NCI-H526 (cell line): ENCODE measurements at regions not wholly inside any gene's neighbourhood (a gene's known extent, or its start where the extent isn't known, plus 50 kb on each side); places are given as distances from the start of the nearest gene placed in this dataset.
A peak's percentile ranks its signal among the peaks of the same experiment; 100 is the strongest.
"Not testable (repeated sequence)": the region's sequence is repeated elsewhere in the genome, so short reads cannot be mapped to it uniquely, and the experiment has no call there.

ENCODE experiments used
- DNase-seq, 2 experiments: peaks; one replicate each; lab custom pipeline; 2025; lab: John Stamatoyannopoulos, UW

DNA sequence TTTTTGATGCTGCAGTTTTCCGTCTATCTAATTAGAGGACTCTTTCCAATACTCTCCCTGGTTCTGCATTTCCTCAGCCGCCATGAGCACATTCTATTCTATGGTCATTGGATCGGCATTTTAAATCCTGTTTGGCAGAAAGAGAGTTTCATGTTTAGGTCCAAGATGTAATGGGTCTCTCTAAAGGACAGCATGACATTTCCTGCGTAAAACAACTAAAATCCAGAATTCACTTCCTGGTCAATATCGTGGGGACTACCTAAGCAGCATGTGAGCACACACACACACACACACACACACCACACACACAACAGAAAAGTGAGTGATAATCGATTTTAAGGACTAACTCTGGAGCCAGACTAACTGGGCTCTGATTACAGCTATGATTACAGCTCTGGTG, 757.1 kb upstream of the TPTE start:
- not testable (repeated sequence) for DNase-seq

DNA sequence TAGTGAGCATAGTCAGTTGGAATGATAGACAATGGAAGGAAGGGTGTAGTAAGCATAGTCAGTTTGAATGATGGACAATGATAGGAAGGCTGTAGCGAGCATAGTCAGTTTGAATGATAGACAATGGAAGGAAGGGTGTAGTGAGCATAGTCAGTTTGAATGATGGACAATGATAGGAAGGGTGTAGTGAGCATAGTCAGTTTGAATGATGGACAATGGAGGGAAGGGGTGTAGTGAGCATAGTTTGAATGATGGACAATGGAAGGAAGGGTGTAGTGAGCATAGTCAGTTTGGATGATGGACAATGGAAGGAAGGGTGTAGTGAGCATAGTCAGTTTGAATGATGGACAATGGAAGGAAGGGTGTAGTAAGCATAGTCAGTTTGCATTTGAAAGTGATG, 755.8 kb upstream of the TPTE start:
- not testable (repeated sequence) for DNase-seq

DNA sequence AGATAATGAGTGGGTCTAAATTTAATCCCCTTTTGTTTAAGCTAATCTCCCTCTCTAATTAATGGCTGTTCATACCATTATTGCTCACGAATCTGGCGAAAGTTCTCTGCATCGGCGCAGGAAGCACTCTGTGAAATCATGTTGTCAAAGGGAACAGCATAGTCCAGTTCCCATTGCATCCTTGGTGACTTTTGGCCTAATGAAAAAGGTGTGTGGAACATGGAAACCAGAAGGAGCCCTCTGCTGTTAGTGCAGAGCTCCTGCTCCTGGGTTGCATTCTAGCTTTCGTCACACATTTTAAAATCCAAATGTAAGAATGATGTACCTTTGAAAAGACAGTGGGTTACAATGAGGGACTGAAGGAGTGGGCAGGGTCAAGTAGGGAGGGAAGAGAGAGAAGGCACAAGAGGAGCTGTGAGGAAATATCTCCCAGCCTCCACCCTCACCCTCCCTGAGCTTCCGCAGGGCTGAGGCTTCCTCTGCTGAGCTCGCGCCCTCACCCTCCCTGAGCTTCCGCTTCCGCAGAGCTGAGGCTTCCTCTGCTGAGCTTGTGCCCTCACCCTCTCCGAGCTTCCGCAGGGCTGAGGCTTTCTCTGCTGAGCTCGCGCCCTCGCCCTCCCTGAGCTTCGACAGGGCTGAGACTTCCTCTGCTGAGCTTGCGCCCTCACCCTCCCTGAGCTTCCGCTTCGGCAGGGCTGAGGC, 754.3 kb upstream of the TPTE start:
- DNase-seq = peak in 1 of 2 experiments; percentile 58

DNA sequence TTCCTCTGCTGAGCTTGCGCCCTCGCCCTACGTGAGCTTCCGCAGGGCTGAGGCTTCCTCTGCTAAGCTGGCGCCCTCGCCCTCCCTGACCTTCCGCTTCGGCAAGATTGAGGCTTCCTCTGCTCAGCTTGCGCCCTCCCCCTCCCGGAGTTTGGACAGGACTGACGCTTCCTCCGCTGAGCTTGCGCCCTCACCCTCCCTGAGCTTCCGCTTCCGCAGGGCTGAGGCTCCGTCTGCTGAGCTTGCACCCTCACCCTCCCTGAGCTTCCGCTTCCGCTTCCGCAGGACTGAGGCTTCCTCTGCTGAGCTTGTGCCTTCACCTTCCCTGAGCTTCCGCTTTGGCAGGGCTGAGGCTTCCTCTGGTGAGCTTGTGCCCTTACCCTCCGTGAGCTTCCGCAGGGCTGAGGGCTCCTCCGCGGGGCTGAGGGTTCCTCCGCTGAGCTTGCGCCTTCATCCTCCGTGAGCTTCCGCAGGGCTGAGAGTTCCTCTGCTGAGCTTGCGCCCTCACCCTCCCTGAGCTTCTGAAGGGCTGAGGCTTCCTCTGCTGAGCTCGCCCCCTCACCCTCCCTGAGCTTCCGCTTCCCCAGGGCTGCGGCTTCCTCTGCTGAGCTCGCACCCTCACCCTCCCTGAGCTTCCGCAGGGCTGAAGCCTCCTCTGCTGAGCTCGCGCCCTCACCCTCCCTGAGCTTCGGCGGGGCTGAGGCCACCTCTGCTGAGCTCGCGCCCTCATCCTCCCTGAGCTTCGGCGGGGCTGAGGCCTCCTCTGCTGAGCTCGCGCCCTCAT, 753.6 kb upstream of the TPTE start:
- no peak for DNase-seq

DNA sequence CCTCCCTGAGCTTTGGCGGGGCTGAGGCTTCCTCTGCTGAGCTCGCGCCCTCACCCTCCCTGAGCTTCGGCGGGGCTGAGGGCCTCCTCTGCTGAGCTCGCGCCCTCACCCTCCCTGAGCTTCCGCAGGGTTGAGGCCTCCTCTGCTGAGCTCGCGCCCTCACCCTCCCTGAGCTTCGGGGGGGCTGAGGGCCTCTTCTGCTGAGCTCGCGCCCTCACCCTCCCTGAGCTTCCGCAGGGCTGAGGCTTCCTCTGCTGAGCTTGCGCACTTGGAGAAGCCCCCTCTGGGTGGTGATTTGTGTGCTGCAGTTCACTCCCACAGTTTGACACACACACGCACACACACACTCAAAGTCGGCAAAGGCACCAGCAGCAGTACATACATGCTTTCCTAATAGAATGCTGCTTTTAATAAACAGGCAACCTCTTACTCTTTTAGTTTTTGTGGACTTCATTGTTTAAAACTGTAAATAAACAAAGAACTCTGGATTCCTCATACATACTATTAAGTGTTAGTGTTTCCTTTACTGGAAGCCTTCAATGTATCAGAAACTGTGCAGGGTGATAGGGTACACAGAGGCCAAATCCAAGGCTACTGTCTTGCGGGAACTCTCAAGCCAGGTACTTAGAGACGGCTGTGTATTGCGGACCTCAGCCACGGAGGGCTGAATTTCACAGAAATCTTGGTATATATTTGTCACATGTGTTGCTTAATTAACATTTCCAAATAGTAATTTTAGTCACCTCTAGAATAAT, 752.8 kb upstream of the TPTE start:
- not testable (repeated sequence) for DNase-seq

DNA sequence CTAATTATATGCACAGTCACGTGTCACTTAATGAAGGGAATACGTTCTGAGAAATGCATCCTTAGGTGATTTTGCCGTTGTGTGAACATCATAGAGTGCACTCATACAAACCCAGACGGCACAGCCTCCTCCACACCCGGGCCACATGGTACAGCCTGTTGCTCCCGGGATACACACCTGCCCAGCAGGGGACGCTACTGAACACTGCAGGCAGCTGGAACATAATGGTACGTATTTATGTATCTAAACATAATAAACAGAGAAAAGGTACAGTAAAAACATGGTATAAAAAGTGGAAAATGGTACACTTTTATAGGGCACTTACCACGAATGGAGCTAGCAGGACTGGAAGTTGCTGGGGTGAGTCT, 752.3 kb upstream of the TPTE start:
- DNase-seq = not testable (repeated sequence)

DNA sequence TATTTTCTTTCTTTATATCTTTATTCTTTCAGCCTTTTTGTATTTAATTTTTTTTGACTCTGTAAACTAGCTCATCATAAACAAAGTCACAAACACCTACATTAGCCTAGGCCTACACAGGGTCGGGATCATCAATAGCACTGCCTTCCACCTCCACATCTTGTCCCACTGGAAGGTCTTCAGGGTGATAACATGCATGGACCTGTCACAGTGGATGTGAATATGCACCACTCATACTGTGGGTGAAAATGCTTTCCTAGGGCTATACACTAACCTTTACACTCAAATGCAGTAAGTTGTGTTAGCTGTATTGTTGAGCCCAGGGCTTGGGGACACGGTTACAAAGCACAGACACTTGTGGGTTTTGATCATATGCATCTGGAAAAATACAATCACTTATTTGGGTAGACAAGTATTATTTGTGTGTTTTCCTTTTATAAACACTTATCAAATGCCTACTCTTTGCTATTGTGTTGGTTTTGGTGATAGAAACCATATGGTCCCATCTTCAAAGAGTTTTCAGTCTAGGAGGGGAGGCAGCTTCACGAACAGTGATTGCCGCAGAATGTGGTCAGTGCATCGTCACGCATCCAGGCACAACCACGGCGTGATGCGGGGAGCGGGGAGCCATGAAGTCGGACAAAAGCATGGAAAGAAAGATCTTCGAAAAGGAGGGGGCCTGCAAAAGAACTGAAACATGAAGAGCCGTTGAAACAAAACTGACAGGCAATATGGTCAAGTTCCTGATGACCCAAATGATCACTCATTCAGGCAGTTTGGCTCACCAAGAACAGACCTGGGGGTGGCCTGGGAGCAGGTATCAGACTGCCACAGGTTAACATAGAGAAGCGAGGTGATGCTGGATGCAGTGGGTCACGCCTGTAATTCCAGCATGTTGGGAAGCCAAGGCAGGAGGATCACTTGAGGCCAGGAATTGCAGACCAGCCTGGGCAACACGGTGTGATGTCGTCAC, 751.4 kb upstream of the TPTE start:
- not testable (repeated sequence) for DNase-seq

DNA sequence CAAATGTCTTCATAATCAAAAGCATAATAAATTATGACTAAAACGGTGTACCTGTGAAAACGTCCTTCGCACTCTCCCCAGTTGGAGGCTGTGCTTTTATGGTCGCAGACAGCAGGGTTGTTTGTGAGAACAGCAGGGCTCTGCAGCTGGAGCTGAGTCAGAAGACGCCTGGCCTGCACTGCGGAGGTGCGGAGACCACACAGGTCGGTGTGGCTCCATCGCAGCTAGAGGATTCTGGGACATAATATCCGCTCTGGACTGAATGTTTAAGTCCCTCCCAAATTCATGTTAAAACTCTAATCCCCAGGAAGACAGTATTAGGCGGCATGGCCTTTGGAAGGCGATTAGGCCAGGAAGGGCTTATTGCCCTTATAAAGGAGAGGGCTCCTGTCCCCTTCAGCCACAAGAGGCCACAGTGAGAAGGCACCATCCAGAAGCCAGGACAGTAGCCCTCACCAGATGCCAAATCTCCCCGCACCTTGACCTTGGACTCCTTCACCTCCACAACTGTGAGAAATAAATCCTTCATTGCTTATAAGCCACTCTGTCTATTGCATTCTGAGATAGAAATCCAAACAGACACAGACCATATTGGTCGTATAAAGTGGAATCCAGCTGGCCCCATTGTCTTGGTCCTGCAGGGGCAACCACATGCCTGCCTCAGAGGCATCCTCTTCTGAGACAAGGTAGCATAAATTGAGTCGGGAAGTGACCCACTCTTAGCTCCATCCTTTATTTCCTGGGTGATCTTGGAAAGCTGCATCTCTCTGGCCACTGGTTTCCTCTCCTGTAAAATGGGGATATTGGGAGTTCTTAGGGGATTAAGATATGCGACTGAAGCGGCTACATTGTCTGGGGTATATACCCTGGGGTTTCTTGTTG, 749.7 kb upstream of the TPTE start:
- not testable (repeated sequence) for DNase-seq

DNA sequence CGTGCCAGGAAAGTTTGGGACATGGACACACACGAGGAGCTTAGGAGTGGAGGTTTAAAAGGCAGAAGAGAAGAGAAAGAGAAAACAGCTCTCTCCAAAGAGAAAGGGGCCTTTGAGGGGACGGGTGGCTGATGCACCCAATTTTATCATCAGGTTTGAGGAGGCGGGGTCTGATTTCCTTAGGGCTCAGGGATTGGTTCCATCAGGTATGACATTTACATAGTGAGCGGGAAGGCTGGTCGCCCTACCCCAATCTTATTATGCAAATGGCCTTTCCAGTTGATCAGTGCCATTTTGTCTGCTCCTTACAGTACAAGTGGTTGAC, 749.1 kb upstream of the TPTE start:
- DNase-seq = no peak

DNA sequence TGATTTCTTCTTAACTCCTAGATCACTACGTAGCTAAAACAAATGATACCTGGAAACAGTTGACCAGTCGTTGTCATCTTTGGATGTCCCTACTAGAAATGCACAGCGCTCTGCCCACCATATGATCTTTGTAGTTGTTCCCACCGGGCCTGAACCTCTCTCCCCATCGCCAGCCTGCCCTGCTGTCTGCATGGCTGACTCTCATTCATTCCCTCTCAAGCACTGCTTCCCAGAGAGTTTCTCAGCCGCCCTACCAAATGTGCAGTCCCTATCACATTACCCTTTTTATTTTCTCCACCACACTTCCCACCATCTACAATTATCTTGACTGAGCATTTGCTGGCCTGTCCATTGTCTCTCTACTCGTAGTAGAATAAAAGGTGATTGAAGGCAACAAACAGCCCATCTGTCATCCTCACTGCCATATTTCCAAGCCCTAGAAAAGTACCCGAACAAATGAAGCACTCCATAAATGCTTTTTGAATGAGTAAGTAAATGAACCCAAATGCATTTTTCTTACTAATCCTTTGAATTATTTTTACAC, 748.4 kb upstream of the TPTE start:
- DNase-seq = not testable (repeated sequence)

DNA sequence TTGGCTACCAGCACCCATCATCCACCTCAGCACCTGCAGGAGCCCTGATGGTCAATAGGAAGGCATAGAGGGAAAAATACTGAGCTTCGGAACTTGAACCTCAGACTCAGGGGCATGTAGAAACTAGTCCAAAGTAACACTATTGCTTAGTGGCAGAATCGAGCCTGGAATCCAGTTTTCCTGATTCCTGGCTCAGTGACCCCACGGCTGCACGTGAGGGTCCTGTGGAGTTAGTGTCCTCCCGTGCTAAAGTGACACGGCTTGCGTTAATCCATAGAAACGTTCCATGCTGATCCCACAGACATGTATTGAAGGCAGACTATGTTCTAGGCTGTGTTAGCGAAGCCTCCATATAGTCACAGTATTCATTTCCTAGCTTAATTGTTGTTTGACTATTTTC, 747.0 kb upstream of the TPTE start:
- DNase-seq = no peak

DNA sequence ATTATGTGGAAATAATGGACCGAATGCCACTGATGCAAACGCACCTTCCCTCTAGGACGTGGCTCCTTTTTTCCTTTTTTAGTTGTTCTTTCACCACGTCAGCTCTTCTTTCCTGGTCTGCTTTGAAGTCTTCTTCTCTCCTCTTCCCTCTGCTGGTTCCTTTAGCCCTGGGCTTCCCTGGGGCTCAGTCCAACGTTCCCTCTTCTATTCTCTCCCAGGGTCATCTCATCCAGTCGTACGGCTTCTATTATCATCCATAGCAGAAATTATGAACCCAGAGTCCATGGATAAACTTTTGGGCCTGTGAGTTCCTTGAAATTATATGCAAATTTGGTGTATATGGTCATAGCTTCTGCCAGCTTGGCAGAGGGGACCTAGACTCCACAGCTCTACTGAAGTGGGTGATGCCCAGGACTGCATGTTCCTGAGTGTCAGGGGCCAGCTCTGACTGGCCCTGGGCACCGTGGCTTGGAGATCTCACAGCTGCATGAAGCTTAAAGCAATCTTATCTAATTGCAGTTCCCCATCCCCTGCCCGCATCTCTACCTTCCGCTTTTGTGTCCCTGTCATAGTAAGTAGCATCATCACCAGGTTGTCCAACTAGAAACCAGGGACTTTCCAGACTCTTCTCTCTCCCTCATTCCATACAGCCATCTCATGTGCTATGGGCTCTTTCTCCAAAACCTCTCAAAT, 746.3 kb upstream of the TPTE start:
- not testable (repeated sequence) for DNase-seq

DNA sequence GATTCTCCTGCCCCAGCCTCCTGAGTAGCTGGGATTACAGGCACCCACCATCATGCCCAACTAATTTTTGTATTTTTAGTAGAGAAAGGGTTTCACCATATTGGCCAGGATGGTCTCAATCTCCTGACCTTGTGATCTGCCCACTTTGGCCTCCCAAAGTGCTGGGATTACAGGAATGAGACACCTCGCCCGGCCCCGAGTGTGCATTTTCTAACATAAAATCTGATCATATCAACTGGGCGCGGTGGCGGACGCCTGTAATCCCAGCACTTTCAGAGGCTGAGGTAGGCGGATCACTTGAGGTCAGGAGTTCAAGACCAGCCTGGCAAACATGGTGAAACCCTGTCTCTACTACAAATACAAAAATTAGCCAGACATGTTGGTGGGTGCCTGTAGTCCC, 745.5 kb upstream of the TPTE start:
- not testable (repeated sequence) for DNase-seq

DNA sequence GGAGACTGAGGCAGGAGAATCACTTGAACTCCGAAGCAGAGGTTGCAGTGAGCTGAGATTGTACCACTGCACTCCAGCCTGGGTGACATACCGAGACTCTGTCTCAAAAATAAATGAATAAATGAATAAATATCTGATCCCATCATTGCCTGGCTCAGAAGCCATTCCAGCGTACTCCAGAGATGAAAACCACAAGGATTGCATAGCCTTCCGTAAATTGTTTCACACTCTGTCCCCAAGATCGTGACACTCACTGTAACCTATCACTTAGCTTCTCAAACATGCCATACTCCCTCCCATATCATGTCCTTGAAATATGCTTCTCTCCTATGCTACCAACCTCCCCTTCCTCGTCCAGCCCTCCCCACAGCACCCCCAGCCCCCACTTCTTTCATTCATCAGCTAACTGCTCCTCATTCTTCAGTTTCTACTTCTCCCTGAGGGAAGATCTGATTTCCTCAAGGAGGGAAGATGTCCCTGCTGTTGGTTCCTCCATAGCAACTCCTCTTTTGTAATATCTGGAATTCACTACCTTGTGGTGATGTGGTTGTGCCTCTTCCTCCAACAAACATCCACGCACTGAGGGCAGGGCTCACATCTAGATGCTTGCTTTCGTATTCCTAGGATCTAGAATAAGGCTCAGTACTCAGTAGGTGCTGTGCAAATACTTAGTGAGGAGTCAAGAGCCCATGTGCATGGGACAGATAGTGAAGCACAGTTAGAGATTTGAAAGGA, 744.9 kb upstream of the TPTE start:
- DNase-seq = not testable (repeated sequence)

DNA sequence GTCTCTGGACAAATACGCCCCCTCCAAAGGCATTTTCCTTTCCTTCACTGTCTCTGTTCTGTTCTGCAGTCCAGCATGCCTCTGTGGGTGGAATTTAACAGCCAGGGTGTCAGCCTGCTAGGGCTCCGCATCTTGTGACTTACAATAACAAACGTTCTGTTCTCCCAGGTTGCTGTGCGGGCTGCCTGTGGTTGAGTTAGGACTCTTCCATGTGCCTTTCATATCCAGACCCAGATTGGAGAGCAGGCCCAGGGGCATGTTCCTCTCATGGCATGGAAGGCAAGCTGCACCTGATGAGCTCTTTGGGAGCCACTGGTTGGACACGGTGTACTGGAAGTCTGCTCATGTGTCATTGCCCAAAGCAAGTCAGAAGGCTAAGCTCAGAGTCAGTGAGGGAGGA, 742.8 kb upstream of the TPTE start:
- DNase-seq = not testable (repeated sequence)

DNA sequence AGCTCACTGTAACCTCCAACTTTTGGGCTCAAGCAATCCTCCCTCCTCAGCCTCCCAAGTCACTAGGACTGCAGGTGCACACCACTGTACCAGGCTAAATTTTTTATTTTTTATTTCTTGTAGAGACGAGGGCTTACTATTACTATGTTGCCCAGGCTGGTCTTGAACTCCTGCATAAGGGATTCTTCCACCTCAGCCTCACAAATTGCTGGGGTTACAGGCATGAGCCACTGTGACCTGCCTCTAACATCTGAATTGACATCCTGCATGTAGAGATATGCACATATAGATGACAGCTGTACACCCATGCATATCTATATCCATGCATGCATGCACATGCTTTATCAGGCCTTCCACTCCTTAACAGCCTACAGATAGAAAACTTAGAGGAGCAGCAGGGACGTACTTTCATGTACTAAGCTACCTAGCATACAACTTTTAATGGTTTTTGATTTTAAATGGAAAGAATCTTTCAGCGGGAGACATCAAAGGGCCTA, 740.9 kb upstream of the TPTE start:
- DNase-seq = no peak

DNA sequence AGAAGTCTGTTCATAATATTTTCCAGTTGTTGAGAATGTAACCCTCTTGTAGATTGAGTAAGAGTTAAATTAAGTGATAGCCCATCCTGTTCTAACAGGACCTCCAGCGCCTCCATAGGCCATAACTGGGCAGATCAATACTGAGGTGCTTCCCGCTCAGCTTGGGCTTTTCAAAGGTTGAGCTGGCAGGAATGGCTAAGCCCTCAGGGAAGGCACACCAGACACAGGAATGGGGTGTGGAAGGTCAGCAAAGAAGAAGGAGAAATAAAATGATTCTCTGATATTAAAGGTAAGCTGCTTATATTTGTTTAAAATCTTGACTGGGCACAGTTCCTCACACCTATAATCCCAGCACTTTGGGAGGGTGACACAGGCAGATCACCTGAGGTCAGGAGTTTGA, 737.8 kb upstream of the TPTE start:
- DNase-seq = not testable (repeated sequence)

DNA sequence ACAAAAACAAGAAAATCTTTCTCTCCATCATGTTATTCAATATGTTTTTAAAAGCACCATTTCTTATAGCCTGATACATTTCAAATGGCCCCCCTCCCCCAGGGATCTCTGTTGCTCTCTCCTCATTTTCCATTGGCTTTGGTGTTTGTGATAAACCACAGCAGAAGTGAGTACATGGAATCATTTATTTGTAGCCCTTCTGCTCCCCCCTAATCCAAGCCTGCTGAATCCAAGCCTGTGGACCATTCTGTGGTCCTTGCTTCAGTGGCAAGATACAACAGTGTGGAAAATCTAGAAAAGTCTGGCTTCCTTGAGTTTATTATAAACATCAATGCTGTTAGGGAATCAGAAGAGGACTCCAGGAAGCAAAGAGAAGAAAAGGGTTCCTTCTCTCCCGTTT, 737.2 kb upstream of the TPTE start:
- DNase-seq = not testable (repeated sequence)

DNA sequence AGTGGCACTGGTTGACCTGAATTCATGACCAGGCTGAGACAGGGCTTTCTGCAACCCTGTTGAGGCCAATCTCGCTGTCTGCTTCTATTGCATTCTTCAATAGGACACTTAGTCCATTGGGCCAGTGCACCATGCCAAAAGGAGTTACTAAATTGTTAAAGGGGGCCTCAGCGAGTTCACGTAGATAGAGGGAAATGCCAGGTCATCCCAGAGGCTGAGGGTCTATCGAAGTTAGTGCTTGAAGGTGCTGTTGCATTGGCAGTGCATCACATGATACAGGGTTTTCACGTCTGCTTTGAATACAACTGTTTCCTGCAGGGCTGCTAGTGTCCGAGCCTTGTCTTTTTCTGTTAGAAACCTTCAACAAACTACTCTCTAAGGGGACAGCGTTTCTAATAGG, 735.3 kb upstream of the TPTE start:
- not testable (repeated sequence) for DNase-seq
